ENCODE measurements at regions not wholly inside any gene's neighbourhood (a gene's known extent, or its start where the extent isn't known, plus 50 kb on each side); places are given as distances from the start of the nearest gene placed in this dataset.

DNA sequence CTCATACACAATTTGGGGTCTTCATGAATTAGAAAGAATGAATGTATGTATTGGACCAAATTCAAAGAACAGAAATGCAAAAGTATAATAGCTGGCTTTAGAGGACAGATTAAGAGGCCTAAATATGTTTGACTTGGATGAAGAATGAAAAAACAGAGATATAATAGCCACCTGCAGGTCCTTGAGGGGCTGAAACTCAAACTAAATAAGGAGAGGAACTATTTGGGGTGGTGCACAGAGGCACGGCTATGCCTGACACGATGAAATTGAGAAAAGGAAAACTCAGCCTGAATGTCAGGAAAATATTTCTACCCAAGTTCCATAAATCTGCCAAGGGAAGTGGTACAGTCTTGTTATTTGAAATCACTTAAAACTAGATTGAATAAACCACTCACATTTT is 222.9 kb upstream of the DDHD1 start:
- Histone ChIP-seq H4K12ac (ENCODE audit: low read depth, low read length) (no peak overlapping the region), H3K9ac (ENCODE audit: low read length) (no peak overlapping the region), H4K8ac (ENCODE audit: low read depth, low read length) (no peak overlapping the region), H2BK5ac (ENCODE audit: low read depth, low read length, poor library complexity) (no peak overlapping the region), H3K4me3 (ENCODE audit: low read depth, low read length) (no peak overlapping the region), H2AK5ac (ENCODE audit: low read length) (no peak overlapping the region), H3K4me2 (ENCODE audit: low read length) (no peak overlapping the region), H3K79me1 (ENCODE audit: low read length) (no peaks in the 10 kb centered on the region), H2AFZ (ENCODE audit: insufficient read depth, low read length, poor library complexity) (no peak overlapping the region), H3K4ac (ENCODE audit: low read depth, low read length) (no peak overlapping the region), H3K79me2 (ENCODE audit: control insufficient read depth, insufficient read depth, low read length, poor library complexity) (no peaks in the 10 kb centered on the region), H3K4me1 (ENCODE audit: control insufficient read depth in 1 of 2, insufficient read depth in 2 of 2, low read length in 2 of 2) (no peaks in the 10 kb centered on the region), H3K27me3 (ENCODE audit: insufficient read depth, low read length) (no peaks in the 10 kb centered on the region), H4K91ac (ENCODE audit: low read depth, low read length) (no peak overlapping the region), H3K14ac (ENCODE audit: low read length) (no peak overlapping the region), H3K18ac (ENCODE audit: low read length) (no peak overlapping the region), H3K36me3 (ENCODE audit: control insufficient read depth in 1 of 2, insufficient read depth in 2 of 2, low read length in 2 of 2) (no peaks in the 10 kb centered on the region), H2BK120ac (ENCODE audit: insufficient read depth, low read length, poor library complexity) (no peak overlapping the region), H3K23ac (ENCODE audit: low read length) (no peak overlapping the region), H3K9me3 (ENCODE audit: insufficient read depth, low read depth, low read length) (no peaks in the 10 kb centered on the region), H2BK12ac (ENCODE audit: low read length) (no peak overlapping the region), H3K27ac (ENCODE audit: low read depth, low read length) (no peak overlapping the region)
- WGBS (ENCODE audit: extremely low coverage, insufficient coverage, insufficient read length): no CpG with 5 or more reads among the region's 2 CpGs
- no peak for DNase-seq

GRCh38 chr14:53375599-53375998 is 222.5 kb upstream of the DDHD1 start:
- H3K27ac ChIP-seq (ENCODE audit: low read depth, low read length): no peak overlapping the region
- H2BK5ac ChIP-seq (ENCODE audit: low read depth, low read length, poor library complexity): no peak overlapping the region
- H3K4me2 ChIP-seq (ENCODE audit: low read length): no peak overlapping the region
- no peak overlapping the region for H2AFZ ChIP-seq (ENCODE audit: insufficient read depth, low read length, poor library complexity)
- H2AK5ac ChIP-seq (ENCODE audit: low read length): no peak overlapping the region
- no peak for DNase-seq
- H3K36me3 ChIP-seq (ENCODE audit: control insufficient read depth in 1 of 2, insufficient read depth in 2 of 2, low read length in 2 of 2): no peaks in the 10 kb centered on the region
- no peak overlapping the region for H3K14ac ChIP-seq (ENCODE audit: low read length)
- no peak overlapping the region for H3K18ac ChIP-seq (ENCODE audit: low read length)
- H3K79me2 ChIP-seq (ENCODE audit: control insufficient read depth, insufficient read depth, low read length, poor library complexity): no peaks in the 10 kb centered on the region
- H3K4me1 ChIP-seq (ENCODE audit: control insufficient read depth in 1 of 2, insufficient read depth in 2 of 2, low read length in 2 of 2): no peaks in the 10 kb centered on the region
- WGBS (ENCODE audit: extremely low coverage, insufficient coverage, insufficient read length): no CpG with 5 or more reads among the region's 3 CpGs
- no peak overlapping the region for H2BK120ac ChIP-seq (ENCODE audit: insufficient read depth, low read length, poor library complexity)
- no peak overlapping the region for H4K12ac ChIP-seq (ENCODE audit: low read depth, low read length)
- H3K4ac ChIP-seq (ENCODE audit: low read depth, low read length): no peak overlapping the region
- H4K8ac ChIP-seq (ENCODE audit: low read depth, low read length): no peak overlapping the region
- no peaks in the 10 kb centered on the region for H3K79me1 ChIP-seq (ENCODE audit: low read length)
- H3K9me3 ChIP-seq (ENCODE audit: insufficient read depth, low read depth, low read length): no peaks in the 10 kb centered on the region
- H4K91ac ChIP-seq (ENCODE audit: low read depth, low read length): no peak overlapping the region
- no peak overlapping the region for H3K23ac ChIP-seq (ENCODE audit: low read length)
- no peak overlapping the region for H3K4me3 ChIP-seq (ENCODE audit: low read depth, low read length)
- H3K9ac ChIP-seq (ENCODE audit: low read length): no peak overlapping the region
- no peak overlapping the region for H2BK12ac ChIP-seq (ENCODE audit: low read length)
- no peaks in the 10 kb centered on the region for H3K27me3 ChIP-seq (ENCODE audit: insufficient read depth, low read length)

DNA sequence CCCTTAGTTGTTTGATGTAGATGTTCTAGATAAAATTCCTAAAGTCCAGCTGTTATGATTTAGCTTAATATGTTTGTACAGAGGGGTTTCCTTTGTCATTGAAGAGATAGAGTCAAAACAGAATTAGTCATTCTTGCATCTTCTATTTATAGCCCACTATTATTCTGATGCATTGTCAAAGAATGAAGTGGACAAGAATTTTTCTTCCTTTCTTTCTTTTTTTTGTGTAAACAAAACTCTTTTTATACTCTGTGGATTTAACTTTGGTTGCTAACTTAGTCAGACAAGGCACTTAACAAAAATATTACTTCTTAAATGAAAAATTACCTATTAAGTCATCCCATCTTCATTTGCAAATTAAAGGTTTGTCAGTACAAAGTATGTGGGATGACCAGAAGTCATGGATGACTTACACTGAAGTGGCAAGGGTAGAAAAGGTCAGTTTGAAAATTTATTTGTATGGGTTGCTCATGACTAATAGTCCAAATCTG is 215.6 kb upstream of the DDHD1 start:
- Histone ChIP-seq H3K79me2 (ENCODE audit: control insufficient read depth, insufficient read depth, low read length, poor library complexity) (no peaks in the 10 kb centered on the region), H2BK12ac (ENCODE audit: low read length) (no peak overlapping the region), H3K4ac (ENCODE audit: low read depth, low read length) (no peak overlapping the region), H2BK5ac (ENCODE audit: low read depth, low read length, poor library complexity) (no peak overlapping the region), H3K27me3 (ENCODE audit: insufficient read depth, low read length) (no peaks in the 10 kb centered on the region), H3K79me1 (ENCODE audit: low read length) (no peaks in the 10 kb centered on the region), H3K4me2 (ENCODE audit: low read length) (no peak overlapping the region), H3K9ac (ENCODE audit: low read length) (no peak overlapping the region), H3K14ac (ENCODE audit: low read length) (no peak overlapping the region), H3K4me3 (ENCODE audit: low read depth, low read length) (no peak overlapping the region), H4K8ac (ENCODE audit: low read depth, low read length) (no peak overlapping the region), H3K9me3 (ENCODE audit: insufficient read depth, low read depth, low read length) (no peaks in the 10 kb centered on the region), H3K18ac (ENCODE audit: low read length) (no peak overlapping the region), H3K4me1 (ENCODE audit: control insufficient read depth in 1 of 2, insufficient read depth in 2 of 2, low read length in 2 of 2) (no peaks in the 10 kb centered on the region), H2AK5ac (ENCODE audit: low read length) (no peak overlapping the region), H2BK120ac (ENCODE audit: insufficient read depth, low read length, poor library complexity) (no peak overlapping the region), H4K12ac (ENCODE audit: low read depth, low read length) (no peak overlapping the region), H3K27ac (ENCODE audit: low read depth, low read length) (no peak overlapping the region), H4K91ac (ENCODE audit: low read depth, low read length) (no peak overlapping the region), H2AFZ (ENCODE audit: insufficient read depth, low read length, poor library complexity) (no peak overlapping the region), H3K36me3 (ENCODE audit: control insufficient read depth in 1 of 2, insufficient read depth in 2 of 2, low read length in 2 of 2) (no peaks in the 10 kb centered on the region), H3K23ac (ENCODE audit: low read length) (no peak overlapping the region)
- DNase-seq: no peak

DNA sequence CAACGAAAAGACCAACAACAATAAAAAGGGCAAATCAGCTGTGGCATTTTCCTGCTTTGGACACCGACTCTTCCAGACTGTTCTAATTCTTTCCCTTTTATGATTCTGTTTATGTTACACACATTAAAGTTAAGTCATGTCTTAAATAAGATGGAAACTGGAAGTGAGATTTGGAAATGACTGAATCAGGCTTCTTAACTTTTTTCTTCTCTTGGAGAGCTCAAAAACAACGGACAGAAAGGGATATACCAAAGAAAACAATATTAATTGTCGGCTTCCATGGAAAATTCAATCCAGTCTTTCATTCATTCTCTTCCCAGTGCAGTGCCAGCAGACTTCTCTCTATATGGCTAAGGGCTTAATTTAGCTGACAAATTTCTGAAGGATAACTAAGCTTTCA is 214.9 kb upstream of the DDHD1 start:
- WGBS (ENCODE audit: extremely low coverage, insufficient coverage, insufficient read length): no CpG with 5 or more reads among the region's 4 CpGs
- DNase-seq: no peak
- Histone ChIP-seq H3K9me3 (ENCODE audit: insufficient read depth, low read depth, low read length) (no peaks in the 10 kb centered on the region), H3K27me3 (ENCODE audit: insufficient read depth, low read length) (no peaks in the 10 kb centered on the region), H4K12ac (ENCODE audit: low read depth, low read length) (no peak overlapping the region), H3K18ac (ENCODE audit: low read length) (no peak overlapping the region), H3K4me1 (ENCODE audit: control insufficient read depth in 1 of 2, insufficient read depth in 2 of 2, low read length in 2 of 2) (no peaks in the 10 kb centered on the region), H2BK5ac (ENCODE audit: low read depth, low read length, poor library complexity) (no peak overlapping the region), H3K9ac (ENCODE audit: low read length) (no peak overlapping the region), H4K8ac (ENCODE audit: low read depth, low read length) (no peak overlapping the region), H3K36me3 (ENCODE audit: control insufficient read depth in 1 of 2, insufficient read depth in 2 of 2, low read length in 2 of 2) (no peaks in the 10 kb centered on the region), H2BK12ac (ENCODE audit: low read length) (no peak overlapping the region), H2AFZ (ENCODE audit: insufficient read depth, low read length, poor library complexity) (no peak overlapping the region), H2AK5ac (ENCODE audit: low read length) (no peak overlapping the region), H3K4ac (ENCODE audit: low read depth, low read length) (no peak overlapping the region), H3K23ac (ENCODE audit: low read length) (no peak overlapping the region), H3K4me2 (ENCODE audit: low read length) (no peak overlapping the region), H3K79me1 (ENCODE audit: low read length) (no peaks in the 10 kb centered on the region), H4K91ac (ENCODE audit: low read depth, low read length) (no peak overlapping the region), H3K14ac (ENCODE audit: low read length) (no peak overlapping the region), H3K27ac (ENCODE audit: low read depth, low read length) (no peak overlapping the region), H3K79me2 (ENCODE audit: control insufficient read depth, insufficient read depth, low read length, poor library complexity) (no peaks in the 10 kb centered on the region), H2BK120ac (ENCODE audit: insufficient read depth, low read length, poor library complexity) (no peak overlapping the region), H3K4me3 (ENCODE audit: low read depth, low read length) (no peak overlapping the region)
